ENCODE measurements at regions not wholly inside any gene's neighbourhood (a gene's known extent, or its start where the extent isn't known, plus 50 kb on each side); places are given as distances from the start of the nearest gene placed in this dataset.

GRCh38 chr18:55109818-55110414 lies 150.7 kb upstream of the CCDC68 start:
- no peak for TF ChIP-seq CTCF (IDR thresholded peaks at IDR 0.05 in 2 of 3, conservative IDR thresholded peaks at IDR 0.05 in 1 of 3; ENCODE audit: borderline replicate concordance in 1 of 3, insufficient read depth in 1 of 3, low read depth in 2 of 3, low read length in 2 of 3)
- TF ChIP-seq POLR2A (IDR thresholded peaks at IDR 0.05; ENCODE audit: borderline replicate concordance, extremely low read depth, insufficient read depth, insufficient read length) = no peak
- TF ChIP-seq JUND (IDR thresholded peaks at IDR 0.05) = no peak
- no peak for TF ChIP-seq REST (IDR thresholded peaks at IDR 0.05; ENCODE audit: low read depth)

Data from HCT116 (cell line).